WERI-Rb-1 (cell line): ENCODE measurements at regions not wholly inside any gene's neighbourhood (a gene's known extent, or its start where the extent isn't known, plus 50 kb on each side); places are given as distances from the start of the nearest gene placed in this dataset.

Experiments
- DNase-seq: peaks from one replicate; pipeline ENCODE4 v3.0.0-alpha.2; 2020
- H3K27ac ChIP-seq: fragments of 250-450 bp; sonication (Bioruptor Pico); 2 replicates; pipeline ENCODE4 v1.5.1; 2020; ENCODE audit warnings: mild to moderate bottlenecking, moderate library complexity
- H3K27me3 ChIP-seq: fragments of 250-450 bp; sonication (Bioruptor Pico); 2 replicates; pipeline ENCODE4 v1.5.1; 2021; ENCODE audit warnings: mild to moderate bottlenecking, low read depth, moderate library complexity; ENCODE audit not compliant: insufficient read depth, severe bottlenecking
- H3K36me3 ChIP-seq: fragments of 250-450 bp; sonication (Bioruptor Pico); 2 replicates; pipeline ENCODE4 v1.5.1; 2020; ENCODE audit warnings: mild to moderate bottlenecking, moderate library complexity
- H3K4me3 ChIP-seq: 2 replicates; pipeline ENCODE4 v1.5.1; 2011; ENCODE audit warnings: low read depth, mild to moderate bottlenecking, control low read depth, low read length
- H3K9me3 ChIP-seq: fragments of 250-450 bp; sonication (Bioruptor Pico); 2 replicates; pipeline ENCODE4 v1.5.1; 2021; ENCODE audit warnings: mild to moderate bottlenecking, moderate library complexity; ENCODE audit not compliant: severe bottlenecking
- CTCF ChIP-seq: IDR thresholded peaks from 2 replicates; pipeline ENCODE4 v1.5.1; 2011; ENCODE audit warnings: low read depth, mild to moderate bottlenecking, control low read depth, inconsistent platforms, low read length

DNA sequence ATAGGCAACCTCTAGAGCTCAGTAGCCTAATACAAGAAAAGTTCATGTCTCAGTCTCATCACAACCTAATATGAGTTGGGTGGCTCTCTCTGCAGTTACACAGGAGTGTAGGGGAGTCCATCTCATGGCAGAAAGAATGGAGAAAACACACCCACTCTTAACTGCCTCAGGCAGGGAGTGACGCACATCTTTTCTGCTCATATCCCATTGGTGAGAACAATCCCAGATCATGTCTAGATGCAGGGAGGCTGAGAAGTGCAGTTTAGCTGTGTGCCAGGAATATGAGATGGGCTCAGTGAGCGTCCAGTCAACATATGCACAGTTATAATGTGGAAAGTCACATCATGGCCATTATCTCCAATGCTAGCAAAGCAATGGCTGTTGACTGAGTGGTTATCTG lies 59.3 kb upstream of the KCNA5 start:
- Histone ChIP-seq H3K27ac (no peak overlapping the region), H3K36me3 (no peaks in the 10 kb centered on the region), H3K27me3 (peaks cover 3% of the 10 kb centered on the region), H3K9me3 (peaks cover 6% of the 10 kb centered on the region), H3K4me3 (no peak overlapping the region)
- DNase-seq, result no peak
- TF ChIP-seq CTCF, result no peak

- no peak overlapping the region for H3K27ac ChIP-seq
- no peak overlapping the region for H3K4me3 ChIP-seq
- H3K36me3 ChIP-seq, result no peaks in the 10 kb centered on the region
- TF ChIP-seq CTCF, result no peak
- DNase-seq, result no peak
- peaks cover 5% of the 10 kb centered on the region for H3K9me3 ChIP-seq
- peaks cover 3% of the 10 kb centered on the region for H3K27me3 ChIP-seq
Observed at GRCh38 chr12:4984971-4985370, 58.7 kb upstream of the KCNA5 start.

GRCh38 chr12:4985820-4986219 lies 57.9 kb upstream of the KCNA5 start:
- Histone ChIP-seq H3K36me3 (no peaks in the 10 kb centered on the region), H3K4me3 (no peak overlapping the region), H3K27ac (no peak overlapping the region), H3K27me3 (peaks cover 3% of the 10 kb centered on the region), H3K9me3 (no peaks in the 10 kb centered on the region)
- no peak for TF ChIP-seq CTCF
- no peak for DNase-seq

DNA sequence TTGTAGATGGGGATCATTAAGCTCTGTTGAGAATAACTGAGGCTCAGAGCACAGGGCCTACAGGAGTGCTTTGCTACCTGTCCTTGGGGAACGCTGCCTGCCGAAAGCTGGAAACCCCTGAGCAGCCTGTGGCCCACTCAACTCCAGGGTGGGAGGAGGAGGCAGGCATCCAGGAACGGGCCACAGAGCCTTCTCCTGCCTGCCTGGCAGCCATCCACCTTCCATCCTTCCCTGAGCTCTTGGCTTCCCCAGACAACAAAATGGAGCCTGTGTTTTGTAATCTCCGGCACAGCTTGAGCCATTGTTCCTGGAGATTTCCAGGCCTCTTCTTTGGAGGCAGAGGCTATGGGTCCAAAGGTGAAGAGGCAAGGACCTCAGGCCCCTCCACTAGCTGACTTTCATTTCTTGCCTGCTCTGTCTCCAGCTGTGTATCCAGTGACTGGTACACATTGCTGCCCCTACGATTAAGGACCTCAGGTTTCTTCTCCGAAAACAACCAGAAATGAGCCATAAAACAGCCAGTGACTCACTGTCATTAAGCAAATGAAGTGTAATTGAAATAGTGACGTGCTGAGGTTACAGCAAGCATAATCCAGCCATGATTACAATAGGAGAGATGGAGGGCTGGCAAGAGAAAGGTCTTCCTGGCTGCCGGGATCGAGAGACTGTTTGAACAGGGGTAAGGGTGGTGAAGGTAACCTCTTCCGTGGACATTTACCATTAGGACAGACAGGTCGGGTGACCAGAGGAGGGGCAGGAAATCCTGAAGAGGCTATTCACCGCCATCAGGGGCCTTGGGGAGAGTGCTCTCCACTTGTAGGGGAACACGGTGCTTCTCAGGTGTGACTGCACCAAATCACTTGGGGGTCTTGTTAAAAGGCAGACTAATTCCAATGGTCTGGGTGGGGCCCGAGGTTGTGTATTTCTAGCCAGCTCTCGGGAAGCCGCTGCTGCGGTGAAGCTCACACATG lies 56.3 kb upstream of the KCNA5 start:
- TF ChIP-seq CTCF, result no peak
- no peak for DNase-seq
- Histone ChIP-seq H3K27ac (no peak overlapping the region), H3K27me3 (peaks cover 3% of the 10 kb centered on the region), H3K9me3 (no peaks in the 10 kb centered on the region), H3K36me3 (no peaks in the 10 kb centered on the region), H3K4me3 (no peak overlapping the region)

DNA sequence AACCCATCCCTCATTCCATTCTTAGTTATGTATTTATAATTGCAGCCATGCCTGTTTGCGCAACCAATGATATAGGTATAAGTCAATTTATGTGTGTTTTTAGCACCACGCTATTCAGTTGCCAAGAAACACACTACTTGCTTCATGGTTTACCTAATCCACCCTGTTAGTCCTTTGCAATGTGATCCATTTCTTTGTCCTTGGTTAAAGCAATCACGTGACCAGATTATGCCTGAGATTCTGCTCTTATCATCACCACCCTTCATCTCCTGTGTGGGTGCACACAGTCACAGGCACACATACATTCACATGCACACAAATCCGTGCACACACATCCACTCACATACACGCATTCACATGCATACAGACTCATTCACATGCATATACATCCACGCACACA lies 52.3 kb upstream of the KCNA5 start:
- Histone ChIP-seq H3K36me3 (no peaks in the 10 kb centered on the region), H3K4me3 (no peak overlapping the region), H3K27ac (no peak overlapping the region), H3K27me3 (no peaks in the 10 kb centered on the region), H3K9me3 (no peaks in the 10 kb centered on the region)
- TF ChIP-seq CTCF, result no peak
- no peak for DNase-seq
